NCI-H1092 treated with DMSO at 0.1 percent for 48 hours (cell line): ENCODE measurements at regions not wholly inside any gene's neighbourhood (a gene's known extent, or its start where the extent isn't known, plus 50 kb on each side); places are given as distances from the start of the nearest gene placed in this dataset.

Experiments
- DNase-seq: peaks from one replicate; lab custom pipeline; 2025; lab: John Stamatoyannopoulos, UW

DNA sequence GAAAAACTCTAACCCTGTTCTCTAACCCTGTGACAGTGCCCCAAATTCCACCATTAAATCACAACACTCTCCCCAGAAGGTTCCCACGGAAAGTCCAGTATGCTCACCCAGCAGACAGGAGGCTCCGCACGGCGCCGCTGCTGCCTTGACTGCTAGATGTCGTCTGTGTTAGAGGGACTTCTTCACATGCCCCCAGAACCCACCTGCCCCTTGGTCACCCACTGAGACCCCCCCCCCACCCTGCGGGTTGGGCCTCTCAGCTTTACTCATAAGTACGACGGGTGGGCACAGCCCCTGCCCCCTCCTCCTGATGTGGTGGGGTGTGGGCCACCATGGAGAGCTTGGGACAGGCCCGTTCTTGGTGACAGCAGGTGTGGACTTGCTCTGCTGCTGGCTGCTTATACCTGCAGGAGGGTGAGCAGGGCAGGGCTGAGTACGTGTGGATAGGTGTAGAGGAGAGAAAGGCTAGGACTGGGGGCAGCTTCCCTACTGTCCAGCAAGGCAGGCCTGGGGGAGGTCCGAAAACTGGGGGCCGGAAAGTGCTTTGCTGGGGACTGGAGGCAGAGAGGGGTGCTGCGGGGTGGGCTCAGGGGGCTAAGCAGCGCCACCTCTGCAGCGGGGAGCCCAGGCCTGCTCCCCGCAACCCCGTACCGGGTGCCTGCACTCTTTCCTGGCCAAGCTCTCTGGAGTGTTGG is 57.5 kb upstream of the OLFM1 start:
- DNase-seq: no peak

DNA sequence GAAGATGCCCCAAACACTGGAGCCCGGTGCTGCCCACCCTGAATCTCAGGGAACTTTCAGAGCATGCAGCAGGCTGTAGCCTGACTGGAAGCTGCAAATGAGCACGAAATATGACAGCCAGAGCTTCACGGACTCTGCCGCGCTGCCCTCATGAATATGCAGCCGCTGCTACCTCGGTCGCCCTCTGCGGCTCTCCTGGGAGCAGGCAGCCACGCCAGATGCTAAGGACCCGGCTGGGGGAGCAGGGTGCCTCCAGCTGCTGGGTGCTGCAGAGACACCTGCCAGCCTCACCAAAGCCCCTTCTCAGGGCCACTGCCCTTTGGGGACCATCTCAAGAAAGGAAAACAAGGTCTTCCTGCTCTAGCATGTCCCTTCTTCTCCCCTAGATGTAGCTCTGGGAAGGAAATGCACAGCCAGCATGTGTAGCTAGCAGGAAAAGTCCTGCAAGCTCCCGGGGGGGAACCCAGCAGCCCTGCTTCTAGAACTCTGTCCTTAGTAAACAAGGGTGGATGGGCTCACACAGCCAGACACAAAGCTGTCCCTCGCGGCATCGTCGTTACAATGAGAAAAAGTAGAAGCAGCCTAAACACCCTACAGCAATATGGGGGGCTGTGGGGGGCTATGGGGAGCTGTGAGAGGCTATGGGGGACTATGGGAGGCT is 56.8 kb upstream of the OLFM1 start:
- DNase-seq: peak; percentile 8

DNA sequence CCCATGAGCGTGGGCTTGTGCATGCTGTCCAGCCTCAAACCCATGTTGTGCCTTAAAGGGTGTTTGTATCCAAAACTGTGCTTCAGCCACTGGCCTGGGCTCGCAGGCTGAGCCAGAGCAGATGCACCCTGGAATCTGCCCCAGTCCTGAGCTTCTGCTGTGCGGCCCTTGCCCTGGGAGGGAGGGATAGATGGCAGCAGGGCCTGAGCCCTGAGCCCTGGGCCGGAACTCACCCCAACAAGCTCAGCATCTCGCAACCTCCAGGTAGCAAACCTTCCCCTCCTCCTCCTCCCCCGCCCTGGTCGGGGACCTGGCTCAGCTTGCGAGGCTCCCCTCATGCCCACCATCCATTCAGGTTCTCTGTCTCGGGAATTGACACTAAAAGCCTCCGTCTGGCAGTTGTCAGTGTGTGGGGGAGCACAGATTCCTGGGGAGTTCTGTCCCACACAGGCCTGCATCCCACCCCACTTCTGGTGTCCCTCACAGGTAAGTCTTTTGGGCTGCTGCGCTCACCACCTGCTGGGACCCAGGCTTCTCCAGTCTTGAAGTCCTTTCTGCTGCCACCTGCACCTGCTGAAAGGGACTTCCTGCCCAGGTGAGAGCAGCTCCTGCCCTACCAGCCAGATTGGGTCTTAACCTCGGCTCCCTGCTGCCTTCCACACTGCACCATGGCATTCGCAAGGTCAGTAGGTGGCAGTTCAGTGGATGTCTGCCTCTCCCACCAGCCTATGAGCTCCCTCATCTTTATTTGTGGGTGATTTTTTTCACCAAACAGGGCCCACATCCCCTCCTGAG is 55.2 kb upstream of the OLFM1 start:
- DNase-seq: no peak

DNA sequence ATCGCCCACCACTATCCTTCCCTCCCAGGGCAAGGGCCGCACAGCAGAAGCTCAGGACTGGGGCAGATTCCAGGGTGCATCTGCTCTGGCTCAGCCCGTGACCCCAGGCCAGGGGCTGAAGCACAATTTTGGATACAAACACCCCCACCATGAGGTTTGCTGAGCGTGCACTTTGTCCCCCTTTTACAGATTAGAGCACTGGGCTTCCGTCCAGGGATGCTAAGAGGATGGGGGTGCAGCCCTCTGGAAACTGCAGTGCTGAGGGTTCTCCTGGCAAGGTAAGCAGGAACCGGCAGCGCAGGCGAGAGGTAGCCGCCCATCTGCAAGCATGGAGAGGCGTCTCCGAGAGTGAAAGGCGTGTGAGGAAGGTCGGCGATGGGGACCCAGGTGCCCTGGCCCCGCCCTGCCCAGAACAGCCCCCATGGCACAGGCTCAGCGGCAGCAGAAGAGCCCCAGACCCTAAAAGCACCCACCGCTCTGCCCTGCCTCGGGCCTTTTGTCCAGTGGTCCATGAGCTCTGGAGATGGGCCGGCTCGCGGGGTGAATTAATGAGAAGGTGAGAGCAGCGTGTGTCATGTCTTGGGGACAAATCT is 54.5 kb upstream of the OLFM1 start:
- DNase-seq: no peak

DNA sequence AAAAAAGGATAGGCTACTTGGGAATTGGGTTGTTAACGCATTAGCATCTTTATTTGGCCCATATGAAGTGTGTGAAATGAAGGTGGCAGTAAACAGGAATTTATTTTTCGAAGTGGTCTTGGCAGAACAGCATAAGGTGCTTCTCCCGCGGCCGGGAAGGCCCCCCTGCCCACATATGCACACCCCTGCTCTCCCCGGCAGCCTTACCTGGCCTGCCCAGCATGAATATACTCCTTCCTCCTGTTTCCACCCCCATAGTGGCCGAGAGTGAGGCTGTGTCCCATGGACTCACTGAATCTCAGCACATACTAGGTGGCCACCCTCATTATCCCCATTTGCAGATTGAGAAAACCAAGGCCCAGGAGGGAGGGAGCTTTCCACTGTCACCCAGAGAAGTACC is 54.0 kb upstream of the OLFM1 start:
- no peak for DNase-seq

DNA sequence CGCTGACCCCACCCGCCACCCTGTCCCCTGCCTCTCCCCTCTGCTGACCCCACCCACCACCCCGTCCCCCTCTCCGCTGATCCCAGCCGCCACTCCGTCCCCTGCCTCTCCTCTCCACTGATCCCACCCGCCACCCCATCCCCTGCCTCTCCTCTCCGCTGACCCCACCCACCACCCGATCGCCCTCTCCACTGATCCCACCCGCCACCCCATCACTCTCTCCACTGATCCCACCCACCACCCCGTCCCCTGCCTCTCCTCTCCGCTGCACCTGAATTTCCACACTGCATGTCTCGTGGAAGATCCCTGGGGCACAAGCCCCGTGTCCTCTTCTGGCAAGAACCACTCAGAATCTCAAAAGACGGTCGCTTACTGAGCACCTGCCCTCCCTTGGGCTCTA is 53.4 kb upstream of the OLFM1 start:
- no peak for DNase-seq

DNA sequence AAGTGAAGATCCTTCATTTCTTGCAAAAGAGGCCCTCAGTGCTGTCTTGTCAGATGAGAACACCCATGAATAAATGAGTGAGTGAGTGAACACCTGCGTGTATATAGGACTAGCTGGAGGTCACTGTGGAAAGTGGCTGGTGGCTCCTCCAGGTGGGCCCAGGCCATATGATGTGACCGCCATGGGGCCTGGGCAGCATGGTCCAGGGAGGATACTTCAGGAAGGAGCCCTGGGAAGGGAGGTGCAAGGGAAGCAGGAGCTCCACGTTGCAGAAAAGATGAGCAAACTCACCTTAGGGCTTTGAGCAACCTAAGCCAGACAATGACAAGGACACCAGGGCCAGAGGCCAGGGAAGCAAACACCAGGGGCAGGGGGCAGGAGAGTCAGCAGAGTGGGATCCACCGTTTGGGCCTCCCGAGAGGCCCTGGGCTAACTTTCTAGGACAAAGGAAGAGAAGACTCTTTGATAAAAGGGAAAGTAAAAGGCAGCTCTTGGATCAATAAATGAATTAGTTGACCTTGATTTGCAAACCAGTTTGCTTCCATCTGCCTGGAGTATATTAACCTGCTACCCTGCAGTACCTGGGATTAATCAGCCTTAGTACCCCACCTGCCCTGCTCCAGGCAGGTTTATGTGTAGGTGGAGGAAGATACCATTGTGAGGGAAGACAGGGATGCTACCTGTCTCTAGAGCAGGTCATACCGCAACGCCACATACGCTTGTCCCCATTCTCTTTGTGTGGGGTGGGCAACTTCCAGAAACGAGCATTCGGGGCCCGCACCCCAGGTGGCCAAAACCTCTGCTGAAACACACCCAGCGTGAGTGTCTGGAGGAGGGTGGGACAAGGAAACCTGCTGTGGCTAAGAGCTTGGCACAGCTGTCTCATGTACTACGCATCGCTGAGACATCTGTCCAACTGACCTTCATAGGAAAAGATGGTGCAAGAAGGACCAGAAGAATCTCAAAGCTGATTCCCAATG is 51.4 kb upstream of the OLFM1 start:
- DNase-seq: no peak

DNA sequence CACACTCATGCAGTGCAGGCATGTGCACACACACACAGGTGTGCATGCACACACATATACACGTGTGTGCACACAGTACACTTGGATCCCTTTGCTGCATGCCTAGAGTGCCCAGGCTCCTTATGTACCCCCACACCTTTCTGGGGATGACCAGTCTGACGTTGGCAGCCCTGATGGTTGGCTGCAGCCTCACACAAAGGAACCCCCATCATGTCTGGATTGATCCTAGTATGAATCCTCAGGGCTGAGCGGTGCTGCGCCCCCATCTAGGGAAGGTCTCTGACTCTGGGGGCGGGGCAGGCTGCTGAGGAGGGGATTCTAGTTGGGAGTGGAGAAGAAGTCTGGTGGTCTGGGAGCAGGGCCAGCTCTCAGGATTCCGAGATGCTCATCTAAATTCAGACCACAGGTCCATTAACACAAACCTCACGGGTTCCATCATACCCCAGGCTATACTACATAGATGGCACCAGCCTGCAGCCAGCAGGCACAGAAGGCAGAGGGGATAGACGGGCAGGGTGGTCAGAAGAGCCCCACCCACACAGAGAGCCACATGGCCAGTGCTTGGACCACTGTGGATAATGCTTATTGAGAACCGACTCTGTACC is 50.5 kb upstream of the OLFM1 start:
- no peak for DNase-seq

DNA sequence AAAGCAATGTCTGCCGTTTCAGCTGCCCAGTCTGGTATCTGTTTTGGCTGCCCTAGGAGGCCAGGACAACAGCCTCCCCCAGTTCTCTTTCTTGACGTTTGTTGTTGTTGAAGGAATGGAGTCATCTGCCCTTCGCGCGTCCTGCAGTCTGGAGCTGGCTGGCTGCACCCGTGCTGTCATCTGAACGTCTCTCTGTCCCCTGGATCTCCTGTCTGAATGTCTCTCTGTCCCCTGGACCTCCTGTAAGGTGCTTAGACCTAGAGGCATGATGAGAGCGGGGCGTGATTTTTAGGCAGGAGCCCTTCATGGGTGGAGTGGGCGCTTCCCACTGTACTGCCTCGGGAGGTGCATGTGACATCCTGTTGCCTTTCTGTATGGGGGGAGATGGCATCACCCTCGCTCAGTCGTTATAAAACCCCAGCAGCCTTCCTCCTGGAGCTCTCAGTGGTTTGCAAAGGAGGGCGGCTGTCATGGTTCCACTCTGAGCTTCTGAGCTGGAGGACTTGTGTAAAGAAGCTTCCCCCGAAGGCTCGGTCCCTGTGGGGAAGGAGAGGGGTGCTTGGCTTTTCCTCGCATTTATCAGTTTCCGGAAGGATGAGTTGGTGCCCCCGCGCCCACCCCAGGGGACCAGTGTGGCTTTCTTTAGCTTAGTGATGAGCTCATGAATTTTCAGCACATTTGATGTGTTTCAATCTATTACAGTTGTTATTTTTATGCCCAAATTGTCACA is 49.8 kb upstream of the OLFM1 start:
- DNase-seq: no peak
